Hepatocyte (in vitro differentiated cells): ENCODE measurements at regions not wholly inside any gene's neighbourhood (a gene's known extent, or its start where the extent isn't known, plus 50 kb on each side); places are given as distances from the start of the nearest gene placed in this dataset.
"Not testable (repeated sequence)": the region's sequence is repeated elsewhere in the genome, so short reads cannot be mapped to it uniquely, and the experiment has no call there.

Source experiments
- EZH2 ChIP-seq: fragments of 200-600 bp; sonication (generic); IDR thresholded peaks from 2 replicates; pipeline ENCODE4 v1.6.1; 2016; ENCODE audit warnings: antibody characterized with exemption, mild to moderate bottlenecking, borderline replicate concordance
- TF ChIP-seq, protein P1 (sequence below): fragments of 200-600 bp; sonication (generic); IDR thresholded peaks from 2 replicates; pipeline ENCODE4 v1.5.1; 2016; ENCODE audit warnings: antibody characterized with exemption, mild to moderate bottlenecking; ENCODE audit not compliant: poor library complexity

DNA sequence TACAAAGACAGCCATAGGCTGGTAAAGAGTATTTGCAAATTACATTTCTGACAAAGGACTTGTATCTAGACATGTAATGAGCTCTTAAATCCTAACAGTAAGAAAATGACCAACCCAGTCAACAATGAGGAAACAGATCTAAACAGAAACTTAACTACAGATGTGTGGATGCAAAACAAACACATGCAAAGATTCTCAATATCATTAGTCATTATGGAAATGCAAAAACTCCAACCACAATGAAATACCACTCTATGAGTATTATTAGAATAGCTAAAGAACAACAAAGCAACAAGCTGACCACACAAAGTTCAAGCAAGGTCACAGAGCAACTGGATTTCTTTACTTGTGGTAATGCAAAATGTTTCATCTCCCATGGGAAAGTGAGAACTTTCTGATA lies 275.3 kb upstream of the DPP6 start:
- TF ChIP-seq, protein P1, sequence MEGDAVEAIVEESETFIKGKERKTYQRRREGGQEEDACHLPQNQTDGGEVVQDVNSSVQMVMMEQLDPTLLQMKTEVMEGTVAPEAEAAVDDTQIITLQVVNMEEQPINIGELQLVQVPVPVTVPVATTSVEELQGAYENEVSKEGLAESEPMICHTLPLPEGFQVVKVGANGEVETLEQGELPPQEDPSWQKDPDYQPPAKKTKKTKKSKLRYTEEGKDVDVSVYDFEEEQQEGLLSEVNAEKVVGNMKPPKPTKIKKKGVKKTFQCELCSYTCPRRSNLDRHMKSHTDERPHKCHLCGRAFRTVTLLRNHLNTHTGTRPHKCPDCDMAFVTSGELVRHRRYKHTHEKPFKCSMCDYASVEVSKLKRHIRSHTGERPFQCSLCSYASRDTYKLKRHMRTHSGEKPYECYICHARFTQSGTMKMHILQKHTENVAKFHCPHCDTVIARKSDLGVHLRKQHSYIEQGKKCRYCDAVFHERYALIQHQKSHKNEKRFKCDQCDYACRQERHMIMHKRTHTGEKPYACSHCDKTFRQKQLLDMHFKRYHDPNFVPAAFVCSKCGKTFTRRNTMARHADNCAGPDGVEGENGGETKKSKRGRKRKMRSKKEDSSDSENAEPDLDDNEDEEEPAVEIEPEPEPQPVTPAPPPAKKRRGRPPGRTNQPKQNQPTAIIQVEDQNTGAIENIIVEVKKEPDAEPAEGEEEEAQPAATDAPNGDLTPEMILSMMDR, result not testable (repeated sequence)
- TF ChIP-seq EZH2, result not testable (repeated sequence)
